NCI-H510A treated with DMSO at 0.1 percent for 48 hours (cell line): ENCODE measurements at regions not wholly inside any gene's neighbourhood (a gene's known extent, or its start where the extent isn't known, plus 50 kb on each side); places are given as distances from the start of the nearest gene placed in this dataset.
"Not testable (repeated sequence)": the region's sequence is repeated elsewhere in the genome, so short reads cannot be mapped to it uniquely, and the experiment has no call there.

ENCODE experiments used
- DNase-seq: peaks from one replicate; lab custom pipeline; 2025; lab: John Stamatoyannopoulos, UW

GRCh38 chr9:10835791-10836463, 223.1 kb upstream of the PTPRD start:
- DNase-seq, result no peak

- DNase-seq, result no peak
Observed at GRCh38 chr9:10843151-10843550, 230.3 kb upstream of the PTPRD start.

DNA sequence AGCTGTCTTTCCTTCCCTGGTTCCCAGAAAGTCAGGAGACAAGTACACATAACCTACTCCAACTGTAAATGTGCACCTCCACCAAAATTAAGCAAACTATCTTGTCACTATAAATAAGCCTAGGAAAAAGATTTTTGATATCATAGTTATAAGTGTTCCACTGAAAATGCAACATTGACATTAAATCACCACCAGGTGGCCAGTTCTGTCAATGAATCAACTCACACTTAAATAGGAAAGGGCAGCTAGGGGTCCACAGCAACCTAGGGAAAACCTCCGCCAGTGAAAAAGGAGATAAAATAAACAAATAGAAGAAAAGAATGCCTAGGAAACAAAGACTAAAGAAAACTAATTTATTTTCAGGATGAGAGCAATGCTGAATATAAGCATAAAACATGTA, 243.0 kb upstream of the PTPRD start:
- peak; percentile 0 for DNase-seq

GRCh38 chr9:10858817-10859216, 246.0 kb upstream of the PTPRD start:
- no peak for DNase-seq

DNA sequence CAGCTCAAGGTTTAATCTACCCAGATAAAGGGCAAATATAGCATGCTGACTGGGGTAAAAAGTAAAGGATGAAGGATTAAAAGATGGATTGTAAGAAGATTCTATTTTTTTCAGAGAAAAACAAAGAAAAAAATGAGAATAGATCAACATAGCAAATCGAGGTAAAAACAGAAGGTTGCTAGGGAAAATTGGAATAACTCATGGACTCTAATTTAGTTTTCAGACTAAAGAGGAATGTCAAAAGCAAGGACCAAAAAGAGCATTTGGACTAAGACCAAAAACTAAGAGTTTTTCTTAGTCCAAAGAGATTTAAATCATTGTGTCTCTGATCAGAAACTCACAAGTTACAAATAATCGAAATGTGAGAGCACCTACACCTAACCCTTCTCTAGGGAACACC, 250.7 kb upstream of the PTPRD start:
- no peak for DNase-seq

DNA sequence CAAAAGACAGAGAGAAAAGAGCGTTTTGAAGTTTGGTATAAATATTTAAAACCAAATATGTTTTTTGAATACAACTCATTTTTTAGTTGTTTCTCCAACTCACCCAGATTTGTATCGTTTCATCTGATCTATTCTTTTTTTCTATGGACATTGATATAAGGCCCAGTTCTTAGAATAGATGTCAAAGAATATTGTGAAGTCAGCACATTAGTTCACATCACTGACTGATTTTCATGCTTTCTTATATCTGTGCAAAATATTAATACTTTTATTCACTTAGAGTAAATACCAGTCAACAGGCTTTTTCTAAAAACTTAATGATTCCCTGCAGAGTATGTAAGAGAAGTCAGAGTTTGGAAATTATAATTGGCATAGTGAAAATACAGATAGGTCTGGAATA, 254.4 kb upstream of the PTPRD start:
- DNase-seq, result no peak

GRCh38 chr9:10869687-10870086, 256.9 kb upstream of the PTPRD start:
- no peak for DNase-seq

- no peak for DNase-seq
Observed at GRCh38 chr9:10873999-10874398, 261.2 kb upstream of the PTPRD start.

- no peak for DNase-seq
Observed at GRCh38 chr9:10875752-10876151, 262.9 kb upstream of the PTPRD start.

DNA sequence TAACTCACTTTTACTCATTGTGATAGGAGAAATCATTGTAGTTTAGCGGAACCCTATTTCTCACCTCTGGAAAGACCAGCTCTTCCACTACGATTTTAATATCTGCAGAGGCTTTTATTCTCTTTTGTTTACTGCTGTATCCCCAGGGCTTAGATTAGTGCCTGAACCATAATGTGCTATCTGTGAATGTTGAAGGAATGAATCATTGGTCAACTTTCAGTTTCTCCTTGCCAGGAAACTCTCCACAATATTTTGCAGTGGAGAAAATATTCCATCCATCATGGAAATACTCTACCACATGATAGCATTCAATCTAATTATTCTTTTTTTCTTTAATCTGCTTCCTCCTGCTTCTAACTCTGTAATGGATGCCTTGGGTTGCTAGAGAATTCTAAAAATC, 263.5 kb upstream of the PTPRD start:
- no peak for DNase-seq

DNA sequence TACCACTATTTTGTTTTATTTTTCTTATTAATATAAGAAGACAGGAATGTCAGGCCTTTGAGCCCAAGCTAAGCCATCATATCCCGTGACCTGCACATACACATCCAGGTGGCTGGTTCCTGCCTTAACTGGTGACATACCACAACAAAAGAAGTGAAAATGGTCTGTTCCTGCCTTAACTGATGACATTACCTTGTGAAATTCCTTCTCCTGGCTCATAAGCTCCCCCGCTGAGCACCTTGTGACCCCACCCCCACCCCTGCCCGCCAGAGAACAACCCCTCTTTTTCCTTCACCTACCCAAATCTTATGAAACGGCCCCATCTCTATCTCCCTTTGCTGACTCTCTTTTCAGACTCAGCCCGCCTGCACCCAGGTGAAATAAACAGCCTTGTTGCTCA, 277.5 kb upstream of the PTPRD start:
- not testable (repeated sequence) for DNase-seq

DNA sequence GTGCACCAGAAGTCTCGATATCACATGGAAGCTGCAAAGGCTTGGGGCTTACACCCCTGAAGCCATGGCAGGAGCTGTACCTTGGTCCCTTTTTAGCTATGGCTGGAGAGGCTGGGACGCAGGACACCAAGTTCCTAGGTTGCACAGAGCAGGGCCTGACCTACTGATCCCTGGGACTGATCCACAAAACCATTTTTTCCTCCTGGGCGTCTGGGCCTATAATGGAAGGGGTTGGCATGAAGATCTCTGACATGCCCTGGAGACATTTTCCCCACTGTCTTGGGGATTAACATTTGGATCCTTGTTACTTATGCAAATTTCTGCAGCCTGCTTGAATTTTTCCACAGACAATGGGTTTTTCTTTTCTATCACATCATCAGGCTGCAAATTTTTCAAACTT, 286.7 kb upstream of the PTPRD start:
- DNase-seq, result no peak

DNA sequence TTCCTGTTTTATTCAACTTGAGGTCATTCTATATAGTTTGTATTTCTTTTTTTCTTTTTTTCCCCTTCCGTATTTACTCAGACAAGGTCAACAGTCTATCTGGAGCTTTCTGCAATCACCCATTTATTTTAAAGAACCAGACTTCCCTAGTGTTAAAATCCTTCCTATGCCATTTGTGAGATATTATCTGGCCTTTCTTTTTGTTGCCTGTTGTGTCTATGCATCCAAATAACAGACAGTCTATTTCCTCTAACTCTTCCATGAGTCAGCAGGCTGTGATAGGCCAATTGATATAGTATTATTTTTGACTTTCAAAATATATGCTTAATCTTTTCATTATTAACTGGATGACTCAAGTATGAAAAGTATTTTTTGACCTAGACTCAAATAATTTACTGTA, 291.2 kb upstream of the PTPRD start:
- DNase-seq, result no peak

DNA sequence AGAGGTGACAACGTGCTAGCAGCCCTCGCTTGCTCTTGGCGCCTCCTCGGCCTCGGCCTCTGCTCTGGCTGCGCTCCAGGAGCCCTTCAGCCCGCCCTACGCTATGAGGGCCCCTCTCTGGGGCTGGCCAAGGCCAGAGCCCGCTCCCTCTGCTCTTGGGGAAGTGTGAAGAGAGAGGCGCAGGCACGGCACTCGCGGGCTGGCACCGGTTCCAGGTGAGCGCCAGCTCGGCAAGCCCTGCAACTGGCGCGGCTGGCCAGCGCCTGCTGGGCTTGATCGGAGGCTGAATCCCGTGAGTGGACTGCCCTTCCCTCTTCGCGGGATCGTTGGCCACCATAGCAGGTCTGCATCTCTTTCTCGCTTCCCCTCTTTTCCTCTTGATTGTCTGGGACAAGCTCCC, 298.0 kb upstream of the PTPRD start:
- no peak for DNase-seq

- DNase-seq, result no peak
Observed at GRCh38 chr9:10911373-10911772, 298.6 kb upstream of the PTPRD start.

DNA sequence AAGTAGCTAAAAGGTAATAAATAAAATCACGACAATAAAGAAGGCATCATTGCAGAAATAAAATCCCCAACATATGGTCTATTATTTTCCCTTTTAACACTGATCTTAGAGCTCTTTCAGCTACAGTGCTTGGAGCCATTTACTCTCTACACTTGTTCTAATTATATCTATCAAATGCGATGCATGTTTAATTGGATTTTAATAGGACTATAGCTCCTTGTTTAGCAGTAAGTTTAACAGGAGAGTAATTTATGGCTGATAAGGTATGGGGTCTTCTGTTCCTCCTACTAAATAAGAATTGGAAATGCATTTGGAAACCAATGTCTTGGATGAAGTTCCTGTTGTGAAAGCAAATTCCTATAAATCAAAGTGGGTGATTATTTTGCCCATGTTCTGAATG, 304.2 kb upstream of the PTPRD start:
- no peak for DNase-seq

DNA sequence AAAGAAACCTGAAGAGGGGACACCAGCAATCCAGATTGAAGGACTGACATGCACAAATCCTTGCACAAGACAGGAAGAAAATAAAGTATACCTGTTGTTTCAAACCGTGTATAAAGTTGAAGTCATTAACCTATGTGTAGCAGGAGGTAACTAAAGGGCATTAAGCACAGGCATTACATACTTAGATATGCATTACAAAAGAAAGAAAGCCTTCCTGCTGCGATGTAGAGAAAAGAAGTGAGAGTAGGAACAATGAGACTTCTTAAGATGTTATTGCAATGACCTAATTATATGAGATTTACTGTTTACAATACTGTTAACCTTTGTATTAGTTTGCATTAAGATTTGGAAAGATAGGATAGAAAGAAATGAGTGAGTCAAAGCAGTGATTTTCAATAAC, 308.9 kb upstream of the PTPRD start:
- no peak for DNase-seq

DNA sequence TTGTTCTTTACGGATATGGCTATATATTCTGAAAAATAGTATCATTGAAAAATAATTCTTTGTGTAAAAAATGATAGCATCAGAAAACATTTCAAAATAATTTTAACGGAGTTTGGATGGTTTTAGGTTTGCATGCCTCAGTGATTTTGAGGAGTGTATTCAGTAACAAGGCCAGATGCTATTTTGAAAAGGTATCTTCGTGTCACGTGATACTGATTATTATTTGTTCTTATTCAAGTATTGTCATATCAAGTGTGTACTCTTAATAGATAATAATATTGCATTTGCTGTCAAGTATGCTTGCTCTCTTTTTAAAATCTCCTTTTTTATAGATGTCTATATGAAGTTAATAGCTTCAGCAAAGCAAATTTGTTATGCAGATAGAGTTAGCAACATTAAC, 313.1 kb upstream of the PTPRD start:
- DNase-seq, result no peak

DNA sequence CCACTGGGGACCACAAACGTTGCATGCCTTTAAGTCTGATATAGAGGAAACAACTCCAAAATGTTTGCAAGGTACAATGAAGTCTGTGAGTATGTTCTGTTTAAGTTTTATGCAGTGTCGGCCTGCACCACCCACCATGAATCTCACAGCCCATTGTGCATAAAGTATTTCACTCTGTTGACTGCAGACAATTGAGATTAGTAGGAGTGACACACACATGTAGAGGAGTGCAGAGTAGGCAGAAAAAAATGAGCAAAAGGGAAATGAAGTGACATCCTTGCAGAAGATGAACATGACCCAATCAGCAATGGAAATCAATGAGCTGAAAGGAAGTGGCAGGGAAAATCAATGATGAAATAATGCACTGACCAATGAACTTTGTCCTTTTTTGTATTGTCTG, 315.6 kb upstream of the PTPRD start:
- no peak for DNase-seq

- no peak for DNase-seq
Observed at GRCh38 chr9:10930081-10930480, 317.3 kb upstream of the PTPRD start.

GRCh38 chr9:10946676-10947410, 334.0 kb upstream of the PTPRD start:
- no peak for DNase-seq

GRCh38 chr9:10957878-10958277, 345.1 kb upstream of the PTPRD start:
- no peak for DNase-seq

DNA sequence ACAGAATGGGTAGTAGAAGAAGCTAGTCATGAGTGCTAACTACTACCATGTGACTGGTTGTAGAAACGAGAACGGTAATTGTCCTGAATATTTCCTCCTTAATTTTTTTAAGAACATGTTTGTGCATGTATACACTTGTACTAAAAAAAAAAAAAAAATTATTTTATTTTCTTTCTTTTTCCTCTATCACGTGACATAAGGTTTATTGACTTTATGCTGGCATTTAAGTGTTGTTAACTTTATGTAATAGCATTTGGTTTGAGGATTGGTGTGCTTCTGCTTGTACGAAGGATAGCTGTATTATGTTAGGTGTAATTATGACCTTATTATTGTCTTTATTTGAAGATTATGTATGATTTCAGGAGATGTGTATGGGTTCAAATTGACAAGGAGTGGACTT, 349.1 kb upstream of the PTPRD start:
- DNase-seq, result no peak

GRCh38 chr9:10983251-10983650, 370.4 kb upstream of the PTPRD start:
- DNase-seq, result no peak
